ENCODE measurements at regions not wholly inside any gene's neighbourhood (a gene's known extent, or its start where the extent isn't known, plus 50 kb on each side); places are given as distances from the start of the nearest gene placed in this dataset.

- Histone ChIP-seq H2BK5ac (ENCODE audit: low read depth, low read length) (no peak overlapping the region), H3K4me1 (replicated peaks in 1 of 4; ENCODE audit: control insufficient read depth in 3 of 4, insufficient read depth in 4 of 4, low read length in 3 of 4) (peaks cover 0 to 9% (median 0%) of the 10 kb centered on the region in 4 experiments; a peak in 1 of 7 replicates), H2AFZ (ENCODE audit: low read length) (no peak overlapping the region), H3K23me2 (ENCODE audit: low read depth, low read length) (no peaks in the 10 kb centered on the region), H3K79me2 (ENCODE audit: control insufficient read depth in 1 of 2, insufficient read depth in 2 of 2, low read length in 2 of 2) (no peaks in the 10 kb centered on the region), H2AK5ac (ENCODE audit: low read depth, low read length) (no peak overlapping the region), H3K79me1 (ENCODE audit: low read depth, low read length) (no peaks in the 10 kb centered on the region), H3K18ac (ENCODE audit: extremely low read depth, low read length) (no peak overlapping the region), H4K8ac (ENCODE audit: extremely low read depth, insufficient read depth, low read length) (no peak overlapping the region), H2BK20ac (ENCODE audit: low read length) (no peak overlapping the region), H3K27ac (ENCODE audit: low read depth, low read length) (no peak overlapping the region), H2BK15ac (ENCODE audit: low read length) (no peak overlapping the region), H3K9ac (replicated peaks in 1 of 4; ENCODE audit: extremely low read depth in 1 of 4, low read depth in 3 of 4, low read length in 3 of 4) (no peak overlapping the region), H3K56ac (replicated peaks; ENCODE audit: insufficient read length, low read depth, low read length) (no peak overlapping the region), H3K27me3 (replicated peaks in 1 of 4; ENCODE audit: control insufficient read depth in 3 of 4, extremely low read depth in 1 of 4, insufficient read depth in 3 of 4, low read length in 3 of 4) (no peaks in the 10 kb centered on the region), H3K14ac (ENCODE audit: insufficient read length) (no peak overlapping the region), H4K5ac (ENCODE audit: insufficient read length, low read depth, low read length) (no peak overlapping the region), H3K36me3 (ENCODE audit: control insufficient read depth in 2 of 4, insufficient read depth in 4 of 4, low read length in 3 of 4) (no peaks in the 10 kb centered on the region), H4K91ac (replicated peaks; ENCODE audit: insufficient read length, low read length) (no peak overlapping the region), H4K20me1 (replicated peaks in 1 of 2; ENCODE audit: control insufficient read depth in 1 of 2, insufficient read depth in 2 of 2, low read length in 2 of 2) (no peaks in the 10 kb centered on the region), H3K23ac (ENCODE audit: insufficient read length) (no peak overlapping the region), H2BK120ac (replicated peaks; ENCODE audit: low read depth, low read length) (no peak overlapping the region), H3K4ac (replicated peaks; ENCODE audit: insufficient read length, low read depth, low read length) (no peak overlapping the region), H3K9me3 (ENCODE audit: insufficient read depth in 2 of 2, low read depth in 1 of 2, low read length in 1 of 2) (no peaks in the 10 kb centered on the region), H3K4me2 (ENCODE audit: insufficient read depth in 1 of 2, low read depth in 2 of 2, low read length in 2 of 2) (no peak overlapping the region), H2BK12ac (ENCODE audit: low read depth, low read length) (no peak overlapping the region), H3K4me3 (ENCODE audit: extremely low read depth in 1 of 4, insufficient read depth in 2 of 4, low read depth in 3 of 4, low read length in 4 of 4) (no peak overlapping the region)
- POLR2A ChIA-PET (ENCODE audit: partially characterized antibody) = no interaction called here
- CTCF ChIA-PET (ENCODE audit: partially characterized antibody) = no interaction called here
- WGBS, 2 experiments (ENCODE audit: extremely low coverage in 1 of 2, insufficient coverage in 1 of 2, insufficient read length in 1 of 2, insufficient replicate concordance in 2 of 2, low coverage in 1 of 2, low lambda C conversion rate in 2 of 2, missing lambda C conversion rate in 1 of 2) = 92% methylated on average over 1 of the region's 1 CpG; no CpG with 5 or more reads in 1 of the 2 experiments
- DNase-seq (ENCODE audit: low read depth in 1 of 2, low spot score in 2 of 2) (no peak), FAIRE-seq (no peak)
- TF ChIP-seq NRF1 (IDR thresholded peaks at IDR 0.05; ENCODE audit: low read depth, low read length) = no peak
- no peak for TF ChIP-seq TBP (IDR thresholded peaks at IDR 0.05; ENCODE audit: low read depth, low read length)
These were observed 352.0 kb upstream of the THBS1 start for GRCh38 chr15:39228889-39229288.
